NB4 (cell line): ENCODE measurements at regions not wholly inside any gene's neighbourhood (a gene's known extent, or its start where the extent isn't known, plus 50 kb on each side); places are given as distances from the start of the nearest gene placed in this dataset.

Experiments used
- DNase-seq: peaks from one replicate; pipeline ENCODE4 v3.0.0; 2010; ENCODE audit warnings: low read depth
- H3K4me3 ChIP-seq: one replicate; pipeline ENCODE4 v1.5.1; 2011; ENCODE audit warnings: mild to moderate bottlenecking, low read depth, low read length, moderate library complexity
- CTCF ChIP-seq: IDR thresholded peaks from one replicate; pipeline ENCODE4 v1.5.1; 2012; ENCODE audit warnings: low read depth, low read length
- MAX ChIP-seq: IDR thresholded peaks from 2 replicates; pipeline ENCODE4 v1.6.1; 2011; ENCODE audit warnings: low read depth, low read length
- MYC ChIP-seq: IDR thresholded peaks from 2 replicates; pipeline ENCODE4 v1.6.1; 2011; ENCODE audit warnings: low read depth, low read length
- POLR2A ChIP-seq: IDR thresholded peaks from 2 replicates; pipeline ENCODE4 v1.6.1; 2011; ENCODE audit warnings: mild to moderate bottlenecking; ENCODE audit not compliant: insufficient read length; ENCODE audit errors: extremely low read depth

DNA sequence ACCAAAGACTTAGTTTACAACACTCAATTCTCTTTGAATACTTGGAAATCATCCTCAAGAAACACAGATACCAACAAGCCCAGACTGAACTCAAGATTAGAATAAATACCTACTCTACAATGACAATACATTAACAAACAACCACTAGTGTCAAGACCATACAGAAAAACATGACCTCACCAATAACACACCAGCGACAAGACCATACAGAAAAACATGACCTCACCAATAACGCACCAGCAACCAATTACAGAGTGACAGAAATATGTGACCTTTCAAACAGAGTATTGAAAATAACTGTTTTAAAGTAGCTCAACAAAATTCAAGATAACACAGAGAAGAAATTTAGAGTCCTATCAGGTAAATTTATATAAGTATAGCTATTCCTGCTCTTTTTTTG lies 876.0 kb downstream of the EPHA3 start:
- TF ChIP-seq CTCF: no peak
- no peak for TF ChIP-seq MAX
- TF ChIP-seq MYC: no peak
- no peak for TF ChIP-seq POLR2A
- no peak overlapping the region for H3K4me3 ChIP-seq
- DNase-seq: no peak

DNA sequence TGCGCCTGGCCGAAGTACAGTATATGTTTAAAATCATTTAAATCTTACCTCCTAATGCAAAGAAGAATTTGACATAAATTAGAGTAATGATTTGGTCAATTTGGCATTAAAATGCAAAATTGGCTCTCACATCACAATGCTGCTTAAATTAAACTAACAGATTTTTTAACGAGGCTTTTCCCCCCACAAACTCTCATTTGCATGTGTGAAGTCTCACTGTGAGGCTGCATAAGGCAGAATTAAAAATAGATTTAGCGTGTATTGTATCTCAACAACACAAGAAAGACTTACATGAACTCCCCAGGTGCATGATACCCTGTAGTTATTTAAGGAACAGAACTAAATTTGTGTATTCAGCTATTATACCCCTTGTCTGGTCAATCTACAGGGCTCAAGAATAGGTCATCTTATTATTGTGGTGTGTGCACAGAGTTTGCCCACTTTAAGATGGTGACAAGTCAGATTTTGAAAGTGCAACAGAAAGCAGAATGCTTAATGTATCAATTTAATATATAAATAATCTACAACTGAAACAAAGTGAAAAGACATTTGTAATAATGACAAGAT lies 897.9 kb downstream of the EPHA3 start:
- no peak for TF ChIP-seq CTCF
- TF ChIP-seq MAX: no peak
- TF ChIP-seq MYC: no peak
- TF ChIP-seq POLR2A: no peak
- no peak overlapping the region for H3K4me3 ChIP-seq
- no peak for DNase-seq

GRCh38 chr3:90007778-90008499 lies 900.5 kb downstream of the EPHA3 start:
- peak; percentile 5 for DNase-seq
- TF ChIP-seq MYC (no peak), CTCF (no peak), POLR2A (no peak), MAX (no peak)

GRCh38 chr3:90010341-90010740 lies 902.9 kb downstream of the EPHA3 start:
- TF ChIP-seq CTCF (no peak), MAX (no peak), POLR2A (no peak), MYC (no peak)
- no peak overlapping the region for H3K4me3 ChIP-seq
- no peak for DNase-seq

More at GRCh38 chr3:90007778-90008499, 900.5 kb downstream of the EPHA3 start:
- H3K4me3 ChIP-seq: no peak overlapping the region

DNA sequence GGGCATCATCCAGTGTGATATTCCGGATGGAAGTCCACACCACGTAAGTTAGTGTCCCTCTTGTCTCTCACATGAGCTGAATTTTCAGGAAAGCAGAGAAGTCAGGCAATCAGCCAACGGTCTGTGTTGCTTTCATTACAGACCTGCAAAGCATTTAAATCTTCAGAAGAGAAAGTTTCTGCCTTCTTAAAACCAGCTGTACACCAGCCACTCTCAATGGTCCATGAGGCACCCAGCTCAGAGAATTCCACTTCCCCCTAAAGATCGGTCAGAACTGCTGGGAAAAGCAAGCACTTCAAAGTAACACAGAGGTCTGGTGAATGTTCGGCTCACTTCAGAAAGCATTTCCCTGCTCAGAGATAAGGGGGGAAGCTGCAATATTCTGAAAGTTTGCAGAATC lies 903.7 kb downstream of the EPHA3 start:
- no peak for DNase-seq
- TF ChIP-seq POLR2A (no peak), MAX (no peak), CTCF (no peak), MYC (no peak)
- no peak overlapping the region for H3K4me3 ChIP-seq
